Right lobe of liver (tissue), 4 donors: ENCODE measurements at regions not wholly inside any gene's neighbourhood (a gene's known extent, or its start where the extent isn't known, plus 50 kb on each side); places are given as distances from the start of the nearest gene placed in this dataset.

Experiments used
- CTCF ChIP-seq, 4 donors: fragments of 200-600 bp in 3 of 4; fragments of 450-650 bp in 1 of 4; IDR thresholded peaks; one replicate each; pipeline versions ENCODE4 v1.5.1 to v1.8.0; 2016 to 2022; ENCODE audit warnings: antibody characterized with exemption in 4 of 4, mild to moderate bottlenecking in 2 of 4
- POLR2A ChIP-seq: fragments of 450-650 bp; IDR thresholded peaks from one replicate; pipeline ENCODE4 v1.6.1; 2017; ENCODE audit warnings: antibody characterized with exemption, mild to moderate bottlenecking
- donor health status: DM: no; HTN: no; CAD: no.
- donor health status: DM: no; HTN: no; CAD: no.
- donor health status: DM: no; HTN: yes; CAD: no.

GRCh38 chr2:116098049-116098448 is 1655.6 kb downstream of the DPP10 start:
- TF ChIP-seq CTCF (IDR thresholded peaks at IDR 0.05) (no peak), POLR2A (no peak)
